ENCODE measurements at regions not wholly inside any gene's neighbourhood (a gene's known extent, or its start where the extent isn't known, plus 50 kb on each side); places are given as distances from the start of the nearest gene placed in this dataset.

DNA sequence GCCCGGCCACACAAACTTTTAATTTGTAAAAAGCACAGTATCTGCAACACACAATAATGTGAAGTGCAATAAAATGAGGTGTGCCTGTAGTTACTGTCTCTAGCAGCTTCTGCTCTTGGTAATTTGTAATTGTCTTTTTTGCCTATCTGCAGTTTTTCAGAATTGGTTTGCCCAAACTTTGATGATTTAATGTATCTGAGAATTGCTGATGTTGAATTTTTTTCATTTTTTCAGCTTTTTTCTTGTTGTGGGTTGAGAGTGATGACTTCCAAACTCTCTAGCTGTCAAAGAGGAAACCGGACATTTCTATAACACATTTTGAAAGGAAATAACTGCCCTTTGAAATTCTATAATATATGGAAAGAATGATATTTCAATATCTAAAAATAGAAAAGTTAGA lies 236.9 kb downstream of the RERGL start:
- TF ChIP-seq, protein P1, sequence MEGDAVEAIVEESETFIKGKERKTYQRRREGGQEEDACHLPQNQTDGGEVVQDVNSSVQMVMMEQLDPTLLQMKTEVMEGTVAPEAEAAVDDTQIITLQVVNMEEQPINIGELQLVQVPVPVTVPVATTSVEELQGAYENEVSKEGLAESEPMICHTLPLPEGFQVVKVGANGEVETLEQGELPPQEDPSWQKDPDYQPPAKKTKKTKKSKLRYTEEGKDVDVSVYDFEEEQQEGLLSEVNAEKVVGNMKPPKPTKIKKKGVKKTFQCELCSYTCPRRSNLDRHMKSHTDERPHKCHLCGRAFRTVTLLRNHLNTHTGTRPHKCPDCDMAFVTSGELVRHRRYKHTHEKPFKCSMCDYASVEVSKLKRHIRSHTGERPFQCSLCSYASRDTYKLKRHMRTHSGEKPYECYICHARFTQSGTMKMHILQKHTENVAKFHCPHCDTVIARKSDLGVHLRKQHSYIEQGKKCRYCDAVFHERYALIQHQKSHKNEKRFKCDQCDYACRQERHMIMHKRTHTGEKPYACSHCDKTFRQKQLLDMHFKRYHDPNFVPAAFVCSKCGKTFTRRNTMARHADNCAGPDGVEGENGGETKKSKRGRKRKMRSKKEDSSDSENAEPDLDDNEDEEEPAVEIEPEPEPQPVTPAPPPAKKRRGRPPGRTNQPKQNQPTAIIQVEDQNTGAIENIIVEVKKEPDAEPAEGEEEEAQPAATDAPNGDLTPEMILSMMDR (IDR thresholded peaks at IDR 0.05 in 8 of 11, conservative IDR thresholded peaks at IDR 0.05 in 3 of 11), result no peak
- TF ChIP-seq POLR2A (IDR thresholded peaks at IDR 0.05), result no peak
